Hepatocyte (in vitro differentiated cells): ENCODE measurements at regions not wholly inside any gene's neighbourhood (a gene's known extent, or its start where the extent isn't known, plus 50 kb on each side); places are given as distances from the start of the nearest gene placed in this dataset.
A peak's percentile ranks its signal among the peaks of the same experiment; 100 is the strongest.

Experiments used
- DNase-seq: peaks from one replicate; pipeline ENCODE4 v3.0.0-alpha.2; 2016; ENCODE audit warnings: low spot score
- H2AFZ ChIP-seq: fragments of 200-600 bp; sonication (generic); 2 replicates; pipeline ENCODE4 v1.6.0; 2016; ENCODE audit warnings: antibody characterized with exemption, mild to moderate bottlenecking
- H3K27ac ChIP-seq: fragments of 200-600 bp; sonication (generic); 2 replicates; pipeline ENCODE4 v1.5.1; 2016; ENCODE audit warnings: mild to moderate bottlenecking
- H3K27me3 ChIP-seq: fragments of 200-600 bp; sonication (generic); 2 replicates; pipeline ENCODE4 v1.6.1; 2016
- H3K36me3 ChIP-seq: fragments of 200-600 bp; sonication (generic); replicated peaks from 2 replicates; pipeline ENCODE4 v1.5.1; 2016; ENCODE audit warnings: low read depth; ENCODE audit not compliant: insufficient read depth
- H3K4me1 ChIP-seq: fragments of 200-600 bp; sonication (generic); 2 replicates; pipeline ENCODE4 v1.5.1; 2016; ENCODE audit warnings: mild to moderate bottlenecking, moderate library complexity; ENCODE audit not compliant: insufficient read depth
- H3K4me2 ChIP-seq: fragments of 200-600 bp; sonication (generic); 2 replicates; pipeline ENCODE4 v1.6.0; 2016
- H3K4me3 ChIP-seq: fragments of 200-600 bp; sonication (generic); 2 replicates; pipeline ENCODE4 v1.5.1; 2016; ENCODE audit warnings: mild to moderate bottlenecking
- H3K79me2 ChIP-seq: fragments of 200-600 bp; sonication (generic); 2 replicates; pipeline ENCODE4 v1.6.0; 2017; ENCODE audit warnings: mild to moderate bottlenecking
- H3K9me2 ChIP-seq: fragments of 200-600 bp; sonication (generic); replicated peaks from 2 replicates; pipeline ENCODE4 v1.6.0; 2017; ENCODE audit warnings: mild to moderate bottlenecking; ENCODE audit not compliant: insufficient read depth
- H3K9me3 ChIP-seq: fragments of 200-600 bp; sonication (generic); 2 replicates; pipeline ENCODE4 v1.5.1; 2016; ENCODE audit warnings: low read depth, mild to moderate bottlenecking
- H4K20me1 ChIP-seq: fragments of 200-600 bp; sonication (generic); 2 replicates; pipeline ENCODE4 v1.6.0; 2016; ENCODE audit warnings: mild to moderate bottlenecking; ENCODE audit not compliant: insufficient read depth, poor library complexity, severe bottlenecking
- EZH2 ChIP-seq: fragments of 200-600 bp; sonication (generic); IDR thresholded peaks from 2 replicates; pipeline ENCODE4 v1.6.1; 2016; ENCODE audit warnings: antibody characterized with exemption, mild to moderate bottlenecking, borderline replicate concordance
- EZH2phosphoT487 ChIP-seq: fragments of 200-600 bp; sonication (generic); IDR thresholded peaks from one replicate; pipeline ENCODE4 v1.6.1; 2018; ENCODE audit warnings: antibody characterized with exemption, mild to moderate bottlenecking, low read depth, moderate library complexity; ENCODE audit not compliant: unreplicated experiment, severe bottlenecking
- whole genome bisulfite sequencing: methylation state at CpG from one replicate; pipeline ENCODE4 v1.1.6; 2016; ENCODE audit warnings: low lambda C conversion rate; ENCODE audit errors: missing lambda C conversion rate; 5-methylcytosine and 5-hydroxymethylcytosine counted together
- TF ChIP-seq, protein P1 (sequence below): fragments of 200-600 bp; sonication (generic); IDR thresholded peaks from 2 replicates; pipeline ENCODE4 v1.5.1; 2016; ENCODE audit warnings: antibody characterized with exemption, mild to moderate bottlenecking; ENCODE audit not compliant: poor library complexity

DNA sequence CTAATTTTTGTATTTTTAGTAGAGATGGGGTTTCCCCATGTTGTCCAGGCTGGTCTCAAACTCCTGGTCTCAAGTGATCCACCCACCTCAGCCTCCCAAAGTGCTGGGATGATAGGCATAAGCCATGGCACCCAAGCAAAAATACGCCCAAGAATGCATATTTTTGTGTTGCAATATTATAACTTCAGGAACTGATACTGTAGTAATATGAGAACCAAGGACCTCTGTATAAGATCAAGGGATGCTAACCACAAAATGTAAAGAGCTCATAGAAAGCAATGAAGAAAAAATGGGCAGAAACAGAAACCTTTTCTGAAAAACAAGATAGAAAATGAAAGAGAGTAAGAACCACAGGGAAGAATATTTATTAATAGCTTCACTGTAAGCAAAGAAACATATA lies 183.6 kb upstream of the RPL38 start:
- Histone ChIP-seq H3K27me3 (no peaks in the 10 kb centered on the region), H3K4me2 (no peak overlapping the region), H3K4me1 (peaks cover 4% of the 10 kb centered on the region), H3K4me3 (no peak overlapping the region), H3K79me2 (no peaks in the 10 kb centered on the region), H4K20me1 (no peaks in the 10 kb centered on the region), H3K9me2 (no peaks in the 10 kb centered on the region), H3K27ac (no peak overlapping the region), H3K36me3 (no peaks in the 10 kb centered on the region), H2AFZ (no peak overlapping the region), H3K9me3 (no peaks in the 10 kb centered on the region)
- whole genome bisulfite sequencing: 100% methylated on average over 1 of the region's 1 CpG
- TF ChIP-seq EZH2: no peak
- TF ChIP-seq, protein P1, sequence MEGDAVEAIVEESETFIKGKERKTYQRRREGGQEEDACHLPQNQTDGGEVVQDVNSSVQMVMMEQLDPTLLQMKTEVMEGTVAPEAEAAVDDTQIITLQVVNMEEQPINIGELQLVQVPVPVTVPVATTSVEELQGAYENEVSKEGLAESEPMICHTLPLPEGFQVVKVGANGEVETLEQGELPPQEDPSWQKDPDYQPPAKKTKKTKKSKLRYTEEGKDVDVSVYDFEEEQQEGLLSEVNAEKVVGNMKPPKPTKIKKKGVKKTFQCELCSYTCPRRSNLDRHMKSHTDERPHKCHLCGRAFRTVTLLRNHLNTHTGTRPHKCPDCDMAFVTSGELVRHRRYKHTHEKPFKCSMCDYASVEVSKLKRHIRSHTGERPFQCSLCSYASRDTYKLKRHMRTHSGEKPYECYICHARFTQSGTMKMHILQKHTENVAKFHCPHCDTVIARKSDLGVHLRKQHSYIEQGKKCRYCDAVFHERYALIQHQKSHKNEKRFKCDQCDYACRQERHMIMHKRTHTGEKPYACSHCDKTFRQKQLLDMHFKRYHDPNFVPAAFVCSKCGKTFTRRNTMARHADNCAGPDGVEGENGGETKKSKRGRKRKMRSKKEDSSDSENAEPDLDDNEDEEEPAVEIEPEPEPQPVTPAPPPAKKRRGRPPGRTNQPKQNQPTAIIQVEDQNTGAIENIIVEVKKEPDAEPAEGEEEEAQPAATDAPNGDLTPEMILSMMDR: no peak
- no peak for TF ChIP-seq EZH2phosphoT487
- no peak for DNase-seq

DNA sequence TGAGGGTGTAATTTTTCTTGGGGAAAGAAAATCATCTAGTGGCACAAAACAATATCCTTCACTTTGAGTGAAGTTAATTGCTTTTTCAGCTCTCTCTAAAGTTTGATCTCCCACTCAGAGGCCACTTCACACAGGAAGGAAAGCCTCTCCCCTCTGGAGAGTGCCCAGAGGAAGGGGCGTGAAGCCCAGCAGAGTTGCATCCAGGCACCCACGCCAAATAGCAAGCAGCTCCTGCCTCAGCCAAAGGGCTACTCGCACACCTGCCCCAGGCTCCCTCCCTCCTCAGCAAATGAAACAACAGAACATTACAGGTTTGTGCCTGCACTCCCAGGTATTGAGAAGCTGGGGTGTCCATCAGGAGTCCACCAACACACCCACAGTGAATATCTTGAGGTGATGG lies 183.0 kb upstream of the RPL38 start:
- no peaks in the 10 kb centered on the region for H4K20me1 ChIP-seq
- no peak overlapping the region for H3K4me2 ChIP-seq
- H3K9me3 ChIP-seq: no peaks in the 10 kb centered on the region
- H3K79me2 ChIP-seq: no peaks in the 10 kb centered on the region
- H3K9me2 ChIP-seq: no peaks in the 10 kb centered on the region
- H2AFZ ChIP-seq: no peak overlapping the region
- H3K27me3 ChIP-seq: no peaks in the 10 kb centered on the region
- TF ChIP-seq EZH2: no peak
- TF ChIP-seq, protein P1: no peak
- TF ChIP-seq EZH2phosphoT487: no peak
- no peak overlapping the region for H3K27ac ChIP-seq
- no peaks in the 10 kb centered on the region for H3K36me3 ChIP-seq
- peaks cover 7% of the 10 kb centered on the region for H3K4me1 ChIP-seq
- 78% methylated on average over 3 of the region's 3 CpGs for WGBS
- H3K4me3 ChIP-seq: no peak overlapping the region
- no peak for DNase-seq

DNA sequence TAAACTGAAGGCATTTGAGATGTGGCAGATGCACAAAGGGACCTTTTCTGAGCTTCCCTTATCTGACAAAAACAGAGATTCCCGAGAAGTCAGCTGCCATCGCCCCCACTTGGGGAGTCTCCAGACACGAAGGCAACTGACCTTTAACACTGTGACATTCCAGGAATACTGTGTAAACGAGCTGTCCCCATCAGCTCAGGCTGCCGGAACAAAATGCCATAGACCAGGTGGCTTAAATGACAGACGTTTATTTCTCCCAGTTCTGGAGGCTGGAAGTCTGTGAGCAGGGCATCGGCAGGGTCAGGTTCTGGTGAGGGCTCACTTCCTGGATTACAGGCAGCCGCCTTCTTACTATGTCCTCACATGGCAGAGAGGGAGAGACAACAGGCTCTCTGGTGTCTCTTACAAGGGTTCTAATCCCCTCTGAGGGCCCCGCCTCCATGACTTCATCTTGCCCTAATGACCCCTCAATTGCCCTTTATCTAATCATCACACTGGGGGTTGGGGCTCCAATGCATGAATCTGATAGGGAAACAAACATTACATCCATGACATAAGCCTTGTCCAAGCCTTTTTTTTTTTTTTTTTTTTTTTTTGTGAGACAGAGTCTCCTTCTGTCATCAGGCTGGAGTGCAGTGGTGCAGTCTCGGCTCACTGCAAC lies 178.5 kb upstream of the RPL38 start:
- Histone ChIP-seq H2AFZ (no peak overlapping the region), H3K27ac (peak overlapping the region; percentile 82), H3K4me1 (peaks cover 24% of the 10 kb centered on the region), H3K79me2 (no peaks in the 10 kb centered on the region), H3K9me2 (no peaks in the 10 kb centered on the region), H4K20me1 (no peaks in the 10 kb centered on the region), H3K4me3 (no peak overlapping the region), H3K27me3 (no peaks in the 10 kb centered on the region), H3K36me3 (no peaks in the 10 kb centered on the region), H3K4me2 (no peak overlapping the region), H3K9me3 (no peaks in the 10 kb centered on the region)
- WGBS: 19% methylated on average over 10 of the region's 10 CpGs
- peak; percentile 66 for DNase-seq
- TF ChIP-seq, protein P1: no peak
- TF ChIP-seq EZH2: no peak
- no peak for TF ChIP-seq EZH2phosphoT487
